A549 (cell line): ENCODE measurements at regions not wholly inside any gene's neighbourhood (a gene's known extent, or its start where the extent isn't known, plus 50 kb on each side); places are given as distances from the start of the nearest gene placed in this dataset.

Experiments used
- ATAC-seq, 2 experiments: fragments of 200-7000 bp in 1 of 2; fragments of >200 bp in 1 of 2; cut with Nextera tagmentation in 1 of 2; cut with Tn5 transposase in 1 of 2; 3 replicates each; pipeline versions ENCODE4 v1.8.0 to v1.9.1; 2018 to 2020; ENCODE audit warnings: mild to moderate bottlenecking in 1 of 2, moderate library complexity in 1 of 2
- CTCF ChIA-PET: fragments of 300-600 bp; sonication (Branson Sonifier 250); formaldehyde crosslinking; extraction: SDS; loops from one replicate; lab custom pipeline; 2021; ENCODE audit warnings: antibody characterized with exemption, inconsistent platforms; lab: Yijun Ruan, JAX
- POLR2A ChIA-PET: fragments of 350-600 bp; formaldehyde crosslinking; extraction: SDS; loops from one replicate; lab custom pipeline; 2021; ENCODE audit warnings: antibody characterized with exemption, inconsistent platforms; lab: Yijun Ruan, JAX
- DNase-seq, 2 experiments: peaks; one replicate each; pipeline versions ENCODE4 v3.0.0 to v3.0.0-alpha.2; 2011 to 2016; ENCODE audit warnings: low read depth in 1 of 2, low spot score in 1 of 2
- FAIRE-seq: peaks from 2 replicates; lab custom pipeline; 2011; peaks lifted over from hg19 to GRCh38; lab: Jason Lieb, UNC
- H3K27ac ChIP-seq, 2 experiments: fragments of >200 bp; sonication (Bioruptor Twin); formaldehyde crosslinking; 3 replicates each; pipeline ENCODE4 v1.5.1; 2016 to 2017
- H3K4me1 ChIP-seq: fragments of >200 bp; sonication (Bioruptor Twin); formaldehyde crosslinking; 3 replicates; pipeline ENCODE4 v1.6.1; 2016
- H3K4me2 ChIP-seq: fragments of >200 bp; sonication (Bioruptor Twin); formaldehyde crosslinking; 3 replicates; pipeline ENCODE4 v1.6.1; 2016
- H3K4me3 ChIP-seq: fragments of >200 bp; sonication (Bioruptor Twin); formaldehyde crosslinking; 3 replicates; pipeline ENCODE4 v1.5.1; 2016
- H3K9me3 ChIP-seq: fragments of >200 bp; sonication (Bioruptor Twin); formaldehyde crosslinking; 3 replicates; pipeline ENCODE4 v1.6.1; 2016
- BCL3 ChIP-seq: fragments of >200 bp; sonication (Bioruptor Twin); formaldehyde crosslinking; IDR thresholded peaks from 3 replicates; pipeline ENCODE4 v1.6.1; 2016
- BHLHE40 ChIP-seq: IDR thresholded peaks from 2 replicates; pipeline ENCODE4 v1.6.1; 2012; ENCODE audit warnings: low read depth, low read length, inconsistent platforms
- CEBPB ChIP-seq, 2 experiments: fragments of >200 bp in 1 of 2; sonication (Bioruptor Twin) in 1 of 2; formaldehyde crosslinking in 1 of 2; IDR thresholded peaks; 2 replicates each; pipeline ENCODE4 v1.6.1; 2012 to 2016
- CHD2 ChIP-seq: fragments of 150-350 bp; IDR thresholded peaks from 2 replicates; pipeline ENCODE4 v1.6.1; 2014; ENCODE audit warnings: low read length; ENCODE audit not compliant: partially characterized antibody
- CTCF ChIP-seq: fragments of >200 bp; sonication (Bioruptor Twin); formaldehyde crosslinking; IDR thresholded peaks from 3 replicates; pipeline ENCODE4 v1.5.1; 2016
- EHMT2 ChIP-seq: fragments of 200-600 bp; sonication (generic); IDR thresholded peaks from 2 replicates; pipeline ENCODE4 v1.6.1; 2016; ENCODE audit warnings: antibody characterized with exemption, low read depth, mild to moderate bottlenecking, moderate library complexity
- FOSB ChIP-seq: fragments of 250-450 bp; sonication (Bioruptor Pico); IDR thresholded peaks from 2 replicates; pipeline ENCODE4 v1.5.0; 2020; ENCODE audit warnings: mild to moderate bottlenecking, moderate library complexity
- HES2 ChIP-seq: fragments of >200 bp; sonication (Bioruptor Twin); formaldehyde crosslinking; IDR thresholded peaks from 2 replicates; pipeline ENCODE4 v1.6.1; 2016
- HEYL ChIP-seq: fragments of 250-450 bp; sonication (Bioruptor Pico); IDR thresholded peaks from 2 replicates; pipeline ENCODE4 v1.8.0; 2021; ENCODE audit warnings: mild to moderate bottlenecking, moderate library complexity
- HOXA7 ChIP-seq: fragments of 250-450 bp; sonication (Bioruptor Pico); IDR thresholded peaks from 2 replicates; pipeline ENCODE4 v1.5.0; 2020; ENCODE audit warnings: mild to moderate bottlenecking, moderate library complexity
- MAFK ChIP-seq: fragments of 450-650 bp; IDR thresholded peaks from 2 replicates; pipeline ENCODE4 v1.6.1; 2014; ENCODE audit not compliant: partially characterized antibody
- NFE2L2 ChIP-seq: fragments of 150-350 bp; conservative IDR thresholded peaks from 2 replicates; pipeline ENCODE4 v1.6.1; 2014; ENCODE audit warnings: low read length
- NPAS2 ChIP-seq: fragments of 250-450 bp; sonication (Bioruptor Pico); IDR thresholded peaks from 2 replicates; pipeline ENCODE4 v1.8.0; 2022; ENCODE audit warnings: mild to moderate bottlenecking, moderate library complexity, borderline replicate concordance
- NR3C1 ChIP-seq: fragments of >200 bp; sonication (Bioruptor Twin); formaldehyde crosslinking; IDR thresholded peaks from 3 replicates; pipeline ENCODE4 v1.6.1; 2017
- POLR2AphosphoS2 ChIP-seq: conservative IDR thresholded peaks from 2 replicates; pipeline ENCODE4 v1.6.1; 2012; ENCODE audit warnings: low read length, improper control_type of control experiment, inconsistent platforms
- RCOR1 ChIP-seq: fragments of 150-350 bp; IDR thresholded peaks from 2 replicates; pipeline ENCODE4 v1.6.1; 2014; ENCODE audit warnings: antibody characterized with exemption, low read length, low read depth
- ZNF302 ChIP-seq: fragments of 250-450 bp; sonication (Bioruptor Pico); IDR thresholded peaks from 2 replicates; pipeline ENCODE4 v1.9.0; 2021; ENCODE audit warnings: inconsistent platforms, mild to moderate bottlenecking, moderate library complexity
- WGBS: methylation state at CpG from one replicate; pipeline ENCODE4 v1.1.6; 2017; ENCODE audit errors: missing lambda C conversion rate; 5-methylcytosine and 5-hydroxymethylcytosine counted together
- TF ChIP-seq, protein P1 (sequence below): fragments of 450-650 bp; IDR thresholded peaks from 2 replicates; pipeline ENCODE4 v1.6.1; 2014; ENCODE audit warnings: antibody characterized with exemption

DNA sequence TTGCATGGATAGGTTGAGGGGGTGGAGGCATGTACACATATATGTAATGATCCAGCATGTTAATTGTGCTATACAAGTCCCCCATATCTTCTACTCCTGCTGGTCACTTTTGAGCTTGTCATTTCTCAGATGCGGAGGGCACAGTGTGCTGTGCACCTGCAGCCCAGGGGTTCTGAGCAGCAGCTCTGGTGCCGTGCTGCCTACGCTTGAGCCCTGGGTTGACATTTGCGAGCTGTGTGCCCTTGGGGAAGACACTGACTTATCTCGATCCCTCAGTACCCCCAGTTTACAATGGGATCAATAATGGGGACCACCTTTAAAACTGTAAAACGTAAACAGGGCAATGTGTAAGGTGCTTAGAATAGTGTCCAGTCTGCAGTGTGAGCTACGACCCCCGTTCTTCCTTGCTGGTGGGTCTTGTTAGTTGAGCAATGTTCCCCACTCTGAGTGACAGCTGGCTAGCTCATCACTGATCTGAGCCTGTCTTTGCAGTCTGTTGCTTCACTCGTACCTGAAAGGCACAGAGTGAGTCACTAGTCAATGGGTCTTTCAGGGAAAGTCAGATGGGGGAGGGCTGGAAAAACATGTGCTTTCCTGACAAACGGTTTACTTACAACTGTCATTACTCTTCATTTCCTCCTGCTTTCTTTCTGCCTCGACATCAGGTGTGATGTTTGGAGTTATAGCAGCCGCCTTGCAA lies 91.7 kb downstream of the SLC2A10 start:
- H3K4me3 ChIP-seq, result no peak overlapping the region
- WGBS, result 47% methylated on average over 12 of the region's 12 CpGs
- POLR2A ChIA-PET, result no interaction called here
- FAIRE-seq (no peak), DNase-seq (no peak)
- peaks cover 7% of the 10 kb centered on the region; the same call in 2 of the 3 replicates for H3K4me1 ChIP-seq
- H3K27ac ChIP-seq, result no peak overlapping the region
- no peak for TF ChIP-seq NFE2L2
- TF ChIP-seq ZNF302 (CRISPR knock-in tag), result no peak
- TF ChIP-seq HEYL, result no peak
- TF ChIP-seq BCL3, result no peak
- TF ChIP-seq FOSB (CRISPR knock-in tag), result no peak
- TF ChIP-seq CHD2, result no peak
- TF ChIP-seq NR3C1, result no peak
- no peak for TF ChIP-seq NPAS2 (CRISPR knock-in tag)
- TF ChIP-seq CEBPB (IDR thresholded peaks at IDR 0.05), result no peak
- TF ChIP-seq HES2, result no peak
- TF ChIP-seq, protein P1, sequence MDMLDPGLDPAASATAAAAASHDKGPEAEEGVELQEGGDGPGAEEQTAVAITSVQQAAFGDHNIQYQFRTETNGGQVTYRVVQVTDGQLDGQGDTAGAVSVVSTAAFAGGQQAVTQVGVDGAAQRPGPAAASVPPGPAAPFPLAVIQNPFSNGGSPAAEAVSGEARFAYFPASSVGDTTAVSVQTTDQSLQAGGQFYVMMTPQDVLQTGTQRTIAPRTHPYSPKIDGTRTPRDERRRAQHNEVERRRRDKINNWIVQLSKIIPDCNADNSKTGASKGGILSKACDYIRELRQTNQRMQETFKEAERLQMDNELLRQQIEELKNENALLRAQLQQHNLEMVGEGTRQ, result no peak
- TF ChIP-seq RCOR1, result no peak
- no peak for TF ChIP-seq EHMT2
- TF ChIP-seq HOXA7 (CRISPR knock-in tag), result no peak
- no peak for TF ChIP-seq POLR2AphosphoS2
- TF ChIP-seq CTCF, result no peak
- no peak for TF ChIP-seq MAFK
- TF ChIP-seq, all 56 proteins: peak for 0
- Histone ChIP-seq H3K9me3 (no peaks in the 10 kb centered on the region), H3K4me2 (0 out of 3 replicates have a peak overlapping the region, but pooled peaks have one; percentile 9)
- ATAC-seq, result peak in 1 of 2 experiments; percentile 51; a peak in 1 of 6 replicates
- CTCF ChIA-PET, result interaction anchor here (0.6 to 1.2 kb wide), 2 partner anchors 13 to 20 kb away, joined by 3 read pairs; no protein-coding TSS in a partner anchor

GRCh38 chr20:46802722-46803121 lies 91.9 kb upstream of the EYA2 start:
- Histone ChIP-seq H3K4me2 (no peak overlapping the region), H3K27ac (no peak overlapping the region), H3K9me3 (no peaks in the 10 kb centered on the region), H3K4me1 (peaks cover 7% of the 10 kb centered on the region; the same call in 2 of the 3 replicates)
- DNase-seq, result no peak
- CTCF ChIA-PET, result interaction anchor here (0.8 kb wide), 2 partner anchors 12 to 347 kb away, joined by 3 to 4 read pairs; no protein-coding TSS in a partner anchor
- WGBS, result 74% methylated on average over 5 of the region's 5 CpGs
- ATAC-seq, result no peak
- POLR2A ChIA-PET, result no interaction called here
- no peak for FAIRE-seq
- no peak for TF ChIP-seq RCOR1
- no peak for TF ChIP-seq BHLHE40
- TF ChIP-seq, all 56 proteins: peak for 0
- no peak overlapping the region for H3K4me3 ChIP-seq
